Daoy (cell line): ENCODE measurements at regions not wholly inside any gene's neighbourhood (a gene's known extent, or its start where the extent isn't known, plus 50 kb on each side); places are given as distances from the start of the nearest gene placed in this dataset.

Experiments
- DNase-seq: peaks from one replicate; pipeline ENCODE4 v3.0.0-alpha.2; 2015; ENCODE audit warnings: low read depth

- no peak for DNase-seq
Observed at GRCh38 chr13:84077271-84077670, 195.0 kb upstream of the SLITRK1 start.

- no peak for DNase-seq
Observed at GRCh38 chr13:84076280-84076679, 194.0 kb upstream of the SLITRK1 start.

GRCh38 chr13:84050536-84050935 lies 168.3 kb upstream of the SLITRK1 start:
- DNase-seq: no peak

GRCh38 chr13:84049443-84050219 lies 167.4 kb upstream of the SLITRK1 start:
- DNase-seq: no peak

GRCh38 chr13:84044805-84045204 lies 162.5 kb upstream of the SLITRK1 start:
- no peak for DNase-seq

GRCh38 chr13:84038001-84038400 lies 155.7 kb upstream of the SLITRK1 start:
- no peak for DNase-seq

- no peak for DNase-seq
Observed at GRCh38 chr13:84032116-84032515, 149.8 kb upstream of the SLITRK1 start.

GRCh38 chr13:84031120-84031519 lies 148.8 kb upstream of the SLITRK1 start:
- no peak for DNase-seq

GRCh38 chr13:84029396-84029795 lies 147.1 kb upstream of the SLITRK1 start:
- no peak for DNase-seq

GRCh38 chr13:84025824-84026223 lies 143.6 kb upstream of the SLITRK1 start:
- no peak for DNase-seq

GRCh38 chr13:83996415-83996814 lies 114.1 kb upstream of the SLITRK1 start:
- no peak for DNase-seq

- no peak for DNase-seq
Observed at GRCh38 chr13:83995930-83996329, 113.7 kb upstream of the SLITRK1 start.

- DNase-seq: no peak
Observed at GRCh38 chr13:83992566-83993358, 110.5 kb upstream of the SLITRK1 start.

GRCh38 chr13:83987394-83987793 lies 105.1 kb upstream of the SLITRK1 start:
- DNase-seq: no peak

- no peak for DNase-seq
Observed at GRCh38 chr13:83984793-83985192, 102.5 kb upstream of the SLITRK1 start.

GRCh38 chr13:83980331-83980730 lies 98.1 kb upstream of the SLITRK1 start:
- no peak for DNase-seq

GRCh38 chr13:83975655-83976165 lies 93.4 kb upstream of the SLITRK1 start:
- no peak for DNase-seq

- no peak for DNase-seq
Observed at GRCh38 chr13:83958531-83958930, 76.3 kb upstream of the SLITRK1 start.

GRCh38 chr13:83955011-83955410 lies 72.7 kb upstream of the SLITRK1 start:
- DNase-seq: no peak

- no peak for DNase-seq
Observed at GRCh38 chr13:83953916-83954315, 71.6 kb upstream of the SLITRK1 start.

- DNase-seq: no peak
Observed at GRCh38 chr13:83950293-83950692, 68.0 kb upstream of the SLITRK1 start.

GRCh38 chr13:83943530-83944279 lies 61.4 kb upstream of the SLITRK1 start:
- DNase-seq: no peak
